ENCODE measurements at regions not wholly inside any gene's neighbourhood (a gene's known extent, or its start where the extent isn't known, plus 50 kb on each side); places are given as distances from the start of the nearest gene placed in this dataset.

GRCh38 chr17:71825687-71826086 is 295.1 kb upstream of the SOX9 start:
- TF ChIP-seq TP53 (CRISPR knock-in tag; IDR thresholded peaks at IDR 0.05), result no peak
- no peak for TF ChIP-seq CBX2 (IDR thresholded peaks at IDR 0.05; ENCODE audit: borderline replicate concordance, low read depth)
- TF ChIP-seq HMGXB4 (CRISPR knock-in tag; IDR thresholded peaks at IDR 0.05; ENCODE audit: borderline replicate concordance), result no peak
- TF ChIP-seq EHF (CRISPR knock-in tag; IDR thresholded peaks at IDR 0.05), result no peak
- TF ChIP-seq USF2 (IDR thresholded peaks at IDR 0.05), result no peak
- no peak for TF ChIP-seq TFCP2L1 (CRISPR knock-in tag; IDR thresholded peaks at IDR 0.05)
- no peak for TF ChIP-seq POLR2A (IDR thresholded peaks at IDR 0.05; ENCODE audit: low read length)
- no peak for TF ChIP-seq HOXA7 (CRISPR knock-in tag; IDR thresholded peaks at IDR 0.05)
- TF ChIP-seq MAZ (IDR thresholded peaks at IDR 0.05; ENCODE audit: borderline replicate concordance, low read depth, low read length), result no peak
- TF ChIP-seq SREBF2 (IDR thresholded peaks at IDR 0.05), result no peak
- no peak for TF ChIP-seq BHLHE40 (IDR thresholded peaks at IDR 0.05; ENCODE audit: low read depth, low read length)
- DNase-seq (ENCODE audit: low read depth in 1 of 2, low spot score in 1 of 2) (no peak), FAIRE-seq (no peak), ATAC-seq (no peak)
- POLR2A ChIA-PET, result no interaction called here
- no peaks in the 10 kb centered on the region for H3K4me1 ChIP-seq
- 16% methylated on average over 4 of the region's 4 CpGs for WGBS (ENCODE audit: missing lambda C conversion rate)
- H3K4me2 ChIP-seq, result no peak overlapping the region
- H3K27ac ChIP-seq, result no peak overlapping the region
- no peak overlapping the region for H3K4me3 ChIP-seq
- CTCF ChIA-PET, result no interaction called here
- no peaks in the 10 kb centered on the region for H3K9me3 ChIP-seq

- Histone ChIP-seq H3K4me3 (no peak overlapping the region), H3K4me2 (no peak overlapping the region), H3K4me1 (no peaks in the 10 kb centered on the region), H3K9me3 (no peaks in the 10 kb centered on the region), H3K27ac (no peak overlapping the region)
- DNase-seq (ENCODE audit: low read depth in 1 of 2, low spot score in 1 of 2) (no peak), FAIRE-seq (no peak), ATAC-seq (no peak)
- WGBS (ENCODE audit: missing lambda C conversion rate), result 19% methylated on average over 5 of the region's 5 CpGs
- ChIA-PET CTCF (no interaction called here), POLR2A (no interaction called here)
- TF ChIP-seq MYC (IDR thresholded peaks at IDR 0.05; ENCODE audit: borderline replicate concordance, low read length) (no peak), EP300 (IDR thresholded peaks at IDR 0.05) (no peak), JUN (IDR thresholded peaks at IDR 0.05) (no peak), EHMT2 (IDR thresholded peaks at IDR 0.05; ENCODE audit: low read depth) (no peak), NFE2L2 (conservative IDR thresholded peaks at IDR 0.05; ENCODE audit: low read length) (no peak), CBX2 (IDR thresholded peaks at IDR 0.05; ENCODE audit: borderline replicate concordance, low read depth) (no peak), RFX5 (IDR thresholded peaks at IDR 0.05) (no peak), MAFK (IDR thresholded peaks at IDR 0.05; ENCODE audit: partially characterized antibody) (no peak), CBX8 (IDR thresholded peaks at IDR 0.05) (no peak)
- TF ChIP-seq, protein P1, sequence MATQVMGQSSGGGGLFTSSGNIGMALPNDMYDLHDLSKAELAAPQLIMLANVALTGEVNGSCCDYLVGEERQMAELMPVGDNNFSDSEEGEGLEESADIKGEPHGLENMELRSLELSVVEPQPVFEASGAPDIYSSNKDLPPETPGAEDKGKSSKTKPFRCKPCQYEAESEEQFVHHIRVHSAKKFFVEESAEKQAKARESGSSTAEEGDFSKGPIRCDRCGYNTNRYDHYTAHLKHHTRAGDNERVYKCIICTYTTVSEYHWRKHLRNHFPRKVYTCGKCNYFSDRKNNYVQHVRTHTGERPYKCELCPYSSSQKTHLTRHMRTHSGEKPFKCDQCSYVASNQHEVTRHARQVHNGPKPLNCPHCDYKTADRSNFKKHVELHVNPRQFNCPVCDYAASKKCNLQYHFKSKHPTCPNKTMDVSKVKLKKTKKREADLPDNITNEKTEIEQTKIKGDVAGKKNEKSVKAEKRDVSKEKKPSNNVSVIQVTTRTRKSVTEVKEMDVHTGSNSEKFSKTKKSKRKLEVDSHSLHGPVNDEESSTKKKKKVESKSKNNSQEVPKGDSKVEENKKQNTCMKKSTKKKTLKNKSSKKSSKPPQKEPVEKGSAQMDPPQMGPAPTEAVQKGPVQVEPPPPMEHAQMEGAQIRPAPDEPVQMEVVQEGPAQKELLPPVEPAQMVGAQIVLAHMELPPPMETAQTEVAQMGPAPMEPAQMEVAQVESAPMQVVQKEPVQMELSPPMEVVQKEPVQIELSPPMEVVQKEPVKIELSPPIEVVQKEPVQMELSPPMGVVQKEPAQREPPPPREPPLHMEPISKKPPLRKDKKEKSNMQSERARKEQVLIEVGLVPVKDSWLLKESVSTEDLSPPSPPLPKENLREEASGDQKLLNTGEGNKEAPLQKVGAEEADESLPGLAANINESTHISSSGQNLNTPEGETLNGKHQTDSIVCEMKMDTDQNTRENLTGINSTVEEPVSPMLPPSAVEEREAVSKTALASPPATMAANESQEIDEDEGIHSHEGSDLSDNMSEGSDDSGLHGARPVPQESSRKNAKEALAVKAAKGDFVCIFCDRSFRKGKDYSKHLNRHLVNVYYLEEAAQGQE (IDR thresholded peaks at IDR 0.05), result no peak
- TF ChIP-seq, protein P2, sequence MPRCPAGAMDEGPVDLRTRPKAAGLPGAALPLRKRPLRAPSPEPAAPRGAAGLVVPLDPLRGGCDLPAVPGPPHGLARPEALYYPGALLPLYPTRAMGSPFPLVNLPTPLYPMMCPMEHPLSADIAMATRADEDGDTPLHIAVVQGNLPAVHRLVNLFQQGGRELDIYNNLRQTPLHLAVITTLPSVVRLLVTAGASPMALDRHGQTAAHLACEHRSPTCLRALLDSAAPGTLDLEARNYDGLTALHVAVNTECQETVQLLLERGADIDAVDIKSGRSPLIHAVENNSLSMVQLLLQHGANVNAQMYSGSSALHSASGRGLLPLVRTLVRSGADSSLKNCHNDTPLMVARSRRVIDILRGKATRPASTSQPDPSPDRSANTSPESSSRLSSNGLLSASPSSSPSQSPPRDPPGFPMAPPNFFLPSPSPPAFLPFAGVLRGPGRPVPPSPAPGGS (IDR thresholded peaks at IDR 0.05), result no peak
Observed at GRCh38 chr17:71828182-71828596, 292.6 kb upstream of the SOX9 start.
